HG02938 (cell line): ENCODE measurements at regions not wholly inside any gene's neighbourhood (a gene's known extent, or its start where the extent isn't known, plus 50 kb on each side); places are given as distances from the start of the nearest gene placed in this dataset.

Experiments used
- ATAC-seq: cut with Tn5 transposase; IDR thresholded peaks from one replicate; pipeline ENCODE4 v1.9.1; 2021; ENCODE audit warnings: mild to moderate bottlenecking, moderate library complexity; ENCODE audit not compliant: unreplicated experiment

DNA sequence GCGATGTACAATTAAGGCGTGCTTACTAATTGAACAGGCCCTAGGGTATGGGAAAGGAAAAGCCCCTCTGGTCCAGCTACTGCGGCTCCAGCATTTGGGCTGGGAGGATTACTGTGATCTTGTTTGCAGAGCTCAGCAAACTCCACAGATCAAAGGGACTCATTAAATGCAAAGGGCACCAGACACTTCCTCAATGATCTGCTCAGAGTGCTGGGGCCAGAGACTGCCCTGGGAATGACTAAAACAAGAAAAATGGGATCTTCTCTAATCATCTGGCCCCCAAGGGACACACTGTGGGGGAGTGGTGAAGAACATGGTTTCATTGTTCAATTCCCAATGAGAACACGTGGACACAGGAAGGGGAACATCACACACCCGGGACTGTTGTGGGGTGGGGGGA, 85.0 kb downstream of the MARCHF4 start:
- ATAC-seq = no peak

DNA sequence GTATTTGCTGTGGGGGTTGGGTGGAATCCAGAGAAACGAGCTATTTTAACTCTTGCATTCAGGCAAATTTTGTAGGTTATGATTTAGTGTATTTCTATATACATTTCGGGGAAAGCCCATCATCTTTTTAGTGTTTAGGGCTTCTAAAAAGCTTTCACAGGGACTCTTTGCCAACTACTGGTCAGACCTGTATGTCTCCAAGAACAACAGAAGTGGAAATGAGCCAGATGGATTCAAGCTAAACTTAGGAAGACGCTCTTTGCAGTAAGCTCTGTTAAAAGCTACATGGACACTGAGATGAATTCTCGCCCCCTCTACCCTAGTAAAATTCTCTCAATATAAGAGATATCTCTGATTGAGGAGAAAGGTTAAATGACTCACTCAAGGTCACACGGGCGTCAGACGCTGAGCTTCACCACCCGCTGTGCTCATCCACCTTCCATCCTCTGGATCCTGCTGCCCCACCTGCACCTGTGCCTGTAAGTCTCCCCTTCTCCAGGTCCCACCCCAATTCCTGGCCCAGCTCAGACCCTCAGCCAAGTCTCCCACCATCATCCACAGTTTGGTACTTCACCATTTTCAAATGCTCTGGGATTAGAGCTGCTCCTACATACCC, 85.6 kb downstream of the MARCHF4 start:
- ATAC-seq = no peak

DNA sequence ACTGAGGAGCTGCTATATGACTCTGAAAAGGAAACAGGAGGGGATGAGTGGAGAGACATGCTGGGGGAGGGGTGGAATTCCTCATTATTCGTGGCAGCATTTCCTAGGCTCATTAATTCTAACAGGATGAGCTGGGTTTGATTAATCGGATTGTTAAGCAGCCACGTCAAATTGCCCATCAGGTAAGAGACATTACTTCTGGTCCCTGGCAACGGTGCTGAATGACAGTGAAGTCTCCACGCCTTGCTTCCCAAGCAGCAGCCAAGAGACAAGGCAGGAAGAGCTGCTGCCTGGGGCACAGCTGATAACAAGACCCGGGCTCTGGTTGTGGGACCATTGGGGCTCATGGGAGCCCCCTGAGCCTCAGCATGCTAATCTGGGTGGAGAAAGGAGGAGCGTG, 86.6 kb downstream of the MARCHF4 start:
- ATAC-seq = no peak

DNA sequence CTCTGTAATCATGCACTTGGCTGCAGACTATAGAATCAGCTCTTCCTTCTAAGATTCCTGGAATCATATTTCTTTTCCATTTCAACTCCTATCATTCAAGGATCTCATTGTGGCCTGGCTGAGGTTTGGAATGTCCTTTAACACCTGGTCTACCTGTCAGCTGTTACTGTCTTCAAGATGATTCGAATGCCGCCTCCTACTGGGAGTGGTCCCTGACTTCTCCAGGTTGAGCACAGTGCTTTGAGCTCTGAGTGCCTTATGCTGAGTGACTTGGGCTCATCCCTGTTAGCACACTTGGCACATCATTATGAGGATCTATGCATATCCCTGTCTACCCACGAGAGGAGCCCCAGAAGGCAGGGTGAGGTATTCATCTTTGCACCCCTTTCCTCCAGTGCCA, 87.6 kb downstream of the MARCHF4 start:
- ATAC-seq = no peak

DNA sequence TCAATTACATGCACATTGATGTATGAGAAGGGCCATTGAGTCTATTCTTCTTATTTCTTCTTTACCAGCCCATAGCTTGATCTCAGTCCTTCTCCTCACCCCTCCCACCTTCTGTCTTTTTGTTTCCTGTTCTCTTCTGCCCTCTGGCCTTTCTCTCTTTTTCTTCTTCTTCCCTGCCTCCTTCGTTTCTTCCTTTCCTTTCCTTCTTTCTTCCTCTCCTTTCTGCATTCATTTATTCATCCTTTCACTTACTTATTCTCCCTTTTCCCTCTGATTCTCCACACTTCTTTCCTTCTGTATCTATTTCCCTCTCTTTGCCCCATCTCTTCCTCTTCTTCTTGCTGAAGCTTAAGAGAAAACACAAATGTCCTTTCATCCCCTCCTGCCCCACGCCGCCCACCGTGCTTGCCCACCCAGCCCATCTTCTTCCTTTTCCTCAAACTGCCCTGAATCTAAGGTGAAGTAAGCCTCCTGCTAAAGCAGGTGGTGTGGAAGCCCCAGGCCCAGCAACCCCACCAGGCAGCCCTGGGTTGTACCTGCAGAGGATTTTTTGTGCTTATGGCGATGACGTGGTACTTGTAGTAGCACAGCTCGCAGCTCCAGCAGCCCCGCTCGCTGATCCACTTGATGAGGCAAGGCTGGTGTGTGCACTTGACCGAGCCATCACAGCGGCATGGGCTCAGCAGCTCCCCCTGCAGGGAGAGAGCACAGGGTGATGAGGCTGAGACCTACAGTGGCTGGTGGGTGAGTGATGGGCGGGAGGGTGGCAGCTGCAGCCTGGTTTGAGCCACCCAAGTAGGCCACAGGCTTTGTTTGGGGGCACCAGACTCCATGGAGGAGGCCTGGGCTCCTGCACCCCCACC, 89.0 kb downstream of the MARCHF4 start:
- peak; percentile 51 for ATAC-seq

DNA sequence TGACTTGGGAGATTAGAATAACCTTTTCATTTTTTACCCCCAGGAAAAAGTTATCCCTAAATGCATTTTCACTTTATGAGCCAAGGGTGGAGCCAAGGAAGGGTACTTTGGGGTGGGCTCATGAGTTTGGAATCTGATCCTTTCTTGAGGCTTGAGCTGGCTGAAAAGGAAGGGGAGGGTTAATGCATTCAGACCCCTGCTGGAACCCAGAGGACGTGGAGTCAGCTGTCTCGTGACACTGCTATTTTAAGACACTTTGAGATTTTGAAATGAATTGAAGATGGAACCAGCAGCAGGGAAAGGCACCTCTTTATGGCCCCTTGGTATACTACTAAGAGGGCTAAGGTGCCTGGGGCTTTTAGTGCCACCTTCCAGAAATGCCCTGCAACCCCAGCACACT, 90.4 kb downstream of the MARCHF4 start:
- no peak for ATAC-seq

DNA sequence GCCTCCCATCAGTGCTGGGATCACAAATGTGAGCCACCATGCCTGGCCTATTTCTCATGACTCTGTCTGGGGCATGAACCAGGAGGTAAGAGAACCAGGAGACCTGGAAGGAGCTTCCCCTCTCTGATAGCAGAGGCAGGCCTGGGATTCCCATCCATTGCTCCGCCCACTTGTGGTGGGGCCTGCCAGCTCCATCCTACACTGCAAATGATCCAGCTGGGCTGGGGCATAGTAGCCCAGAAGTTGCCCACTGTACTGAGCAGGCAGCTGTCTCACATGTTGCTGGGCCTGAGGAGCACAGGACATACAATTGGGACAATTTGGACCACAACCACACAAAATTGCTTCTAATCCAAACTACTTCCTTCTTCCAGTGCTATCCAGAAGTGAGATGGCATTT, 91.0 kb downstream of the MARCHF4 start:
- ATAC-seq = no peak

DNA sequence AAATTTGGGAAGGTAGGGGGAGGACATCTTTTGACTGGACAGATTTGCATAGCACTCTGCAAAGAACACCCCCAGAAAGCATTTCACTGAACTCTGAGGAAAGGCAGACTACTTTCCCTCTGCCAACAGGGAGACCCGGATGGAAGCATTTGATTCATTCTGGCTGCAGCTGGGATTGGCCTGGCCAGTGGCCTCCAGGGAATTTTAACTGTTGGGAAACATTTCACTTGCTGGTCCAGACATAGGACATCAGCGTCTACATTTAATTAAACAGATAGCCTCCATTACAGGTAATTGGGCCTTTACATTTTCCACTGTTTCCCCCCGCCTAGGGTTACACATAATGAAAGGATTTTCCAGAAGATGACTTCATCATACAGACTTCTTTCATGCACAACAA, 92.8 kb downstream of the MARCHF4 start:
- ATAC-seq = no peak

DNA sequence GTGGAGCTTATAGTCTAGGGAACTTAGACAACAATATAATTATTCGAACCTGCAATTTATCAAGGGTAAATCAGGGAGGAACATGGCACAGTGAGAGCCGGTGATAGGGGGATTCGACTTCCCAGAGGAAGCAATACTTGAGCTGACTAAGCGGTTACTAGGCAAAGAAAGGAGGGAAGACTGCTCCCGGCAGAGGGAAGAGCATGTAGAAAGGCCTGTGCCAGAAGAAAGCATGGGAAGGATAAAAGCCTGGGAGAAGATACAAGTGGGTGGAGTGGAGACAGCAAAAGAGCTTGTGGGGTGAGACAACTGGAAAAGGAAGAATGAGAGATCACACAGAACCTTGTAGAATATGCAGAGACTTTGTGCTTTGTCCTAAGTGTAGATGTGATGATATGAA, 93.3 kb downstream of the MARCHF4 start:
- ATAC-seq = no peak

DNA sequence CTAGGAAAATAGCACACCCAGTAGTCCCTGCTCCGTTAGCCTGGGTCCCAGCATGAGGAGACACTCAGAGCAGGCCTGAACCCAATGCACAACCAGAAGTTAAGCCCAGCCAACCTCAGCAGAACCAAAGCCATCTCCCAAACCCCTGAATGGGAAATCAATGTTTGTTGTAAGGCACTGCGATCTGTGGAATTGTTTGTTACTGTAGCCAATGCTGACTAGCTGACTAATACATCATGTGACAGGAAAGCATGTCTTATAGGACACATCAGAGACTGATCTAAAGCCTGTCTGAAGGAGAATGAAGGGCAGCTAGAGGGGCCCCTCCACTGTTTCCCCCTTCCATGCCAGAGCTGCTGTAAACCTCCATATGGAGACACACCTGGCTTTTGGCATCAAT, 96.4 kb downstream of the MARCHF4 start:
- ATAC-seq = no peak

DNA sequence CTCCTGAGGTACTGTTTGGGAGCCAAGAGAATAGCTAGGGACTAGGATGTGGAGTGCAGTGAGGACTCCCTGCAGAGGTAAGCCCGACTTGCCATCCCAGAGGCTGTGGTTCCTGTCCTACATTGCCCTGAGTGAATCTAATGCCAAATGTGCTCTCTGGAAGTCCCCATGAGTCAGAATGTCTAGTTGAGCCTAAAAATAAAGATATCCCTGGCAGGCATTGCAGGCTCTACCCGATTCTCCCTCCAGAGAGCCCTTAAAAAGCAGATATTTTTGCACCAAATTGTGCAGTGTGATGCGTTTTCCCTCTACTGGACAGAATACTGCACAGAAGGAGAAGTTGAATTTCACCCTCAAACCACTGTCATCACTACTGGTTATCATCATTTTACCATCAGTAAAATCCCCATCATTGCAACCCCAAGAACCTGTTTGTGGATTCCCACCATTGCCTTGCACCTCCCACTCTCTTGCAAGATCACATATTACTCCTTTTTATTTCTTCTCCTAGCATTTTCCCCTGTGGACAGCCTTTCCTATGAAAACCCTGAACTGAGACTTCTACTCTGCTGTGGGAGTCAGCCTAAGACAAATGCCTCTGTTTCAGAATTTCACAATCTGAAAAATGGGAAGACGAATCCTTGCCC, 98.0 kb downstream of the MARCHF4 start:
- ATAC-seq = no peak

DNA sequence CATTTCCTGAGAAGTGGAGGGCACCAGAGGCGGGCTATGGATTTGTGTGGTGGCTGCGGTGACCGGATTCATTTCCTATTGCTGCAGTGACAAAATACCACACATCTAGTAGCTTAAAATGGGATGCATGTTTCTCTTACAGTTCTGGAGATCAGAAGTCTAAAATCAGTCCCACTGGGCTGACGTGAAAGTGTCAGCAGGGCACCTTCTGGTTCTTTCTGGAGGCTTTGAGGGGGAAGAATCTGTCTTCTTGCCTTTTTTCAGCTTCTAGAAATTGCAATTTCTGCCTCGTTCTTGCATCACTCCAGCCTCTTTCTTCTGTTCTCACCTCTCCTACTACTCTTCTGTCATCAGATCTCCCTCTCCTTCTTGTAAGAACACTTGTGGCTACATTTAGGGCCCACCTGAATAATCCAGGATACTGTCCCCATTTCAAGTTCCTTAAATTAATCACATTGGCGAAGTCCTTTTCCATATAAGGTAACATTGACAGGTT, 111.2 kb downstream of the MARCHF4 start:
- no peak for ATAC-seq

DNA sequence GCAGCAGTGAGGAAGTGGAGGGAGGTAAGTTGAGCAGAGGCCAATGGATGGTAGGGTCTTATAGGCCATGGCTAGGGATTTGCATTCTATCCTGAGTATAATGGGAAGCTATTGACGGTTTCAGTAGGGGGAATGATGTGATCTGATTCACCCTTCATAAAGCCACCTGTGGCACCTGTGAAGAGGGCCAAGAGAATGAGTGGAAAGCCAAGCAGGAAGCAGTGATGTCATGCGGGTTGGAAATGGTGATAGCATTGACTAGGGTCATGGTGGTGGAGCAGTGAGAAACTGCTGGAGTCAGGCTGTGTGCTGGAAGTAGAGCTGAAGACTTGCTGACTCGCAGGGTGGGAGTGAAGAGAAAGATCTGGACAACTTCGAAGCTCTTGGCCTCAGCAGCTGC, 111.7 kb downstream of the MARCHF4 start:
- no peak for ATAC-seq

DNA sequence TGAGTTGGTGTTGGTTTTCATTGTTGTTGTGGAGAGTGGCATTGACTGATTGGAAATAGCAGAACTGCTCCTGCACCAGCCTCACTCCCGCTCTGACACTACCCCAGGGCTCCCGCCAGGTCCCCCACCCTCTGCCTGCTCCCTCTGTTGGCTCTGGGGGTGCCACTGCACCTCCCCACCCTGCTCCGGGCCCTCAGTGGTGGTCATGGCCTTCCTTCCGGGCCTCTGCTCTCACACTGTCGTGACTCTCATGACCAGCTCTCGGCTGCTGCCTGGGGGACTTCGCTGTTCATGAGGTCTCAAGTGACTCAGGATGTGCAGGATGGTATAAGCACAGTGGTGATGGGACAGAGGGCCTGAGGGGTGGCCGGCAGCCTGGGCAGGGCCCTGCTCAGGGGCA, 113.2 kb downstream of the MARCHF4 start:
- no peak for ATAC-seq

DNA sequence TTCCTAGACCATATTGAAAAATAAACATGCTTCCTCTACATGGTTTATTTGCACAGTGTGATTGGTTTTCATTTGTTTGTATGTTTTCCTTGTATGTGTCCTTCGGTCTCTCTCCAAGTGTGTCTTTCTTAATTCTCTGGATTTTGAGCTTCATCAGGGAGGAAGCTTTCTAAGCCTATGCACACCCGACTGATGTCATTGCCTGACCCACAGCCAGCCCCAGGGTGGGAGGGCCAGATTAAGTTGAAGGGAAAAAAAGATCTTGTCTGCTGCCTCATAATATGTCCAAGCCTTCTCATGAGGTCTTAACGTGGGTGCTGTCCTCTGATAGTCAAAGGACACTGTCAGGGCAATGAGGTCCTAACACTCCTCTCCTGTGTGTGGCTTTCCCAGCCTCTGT, 115.2 kb downstream of the MARCHF4 start:
- ATAC-seq = no peak
